ENCODE measurements at regions not wholly inside any gene's neighbourhood (a gene's known extent, or its start where the extent isn't known, plus 50 kb on each side); places are given as distances from the start of the nearest gene placed in this dataset.

GRCh38 chr12:114302606-114303315 lies 103.2 kb downstream of the TBX5 start:
- H3K9me3 ChIP-seq (ENCODE audit: low read length), result no peaks in the 10 kb centered on the region
- BruUV-seq (replicated peaks), result no TSS peak
- no peaks in the 10 kb centered on the region for H3K79me2 ChIP-seq (ENCODE audit: insufficient read depth, low read depth, low read length)
- TF ChIP-seq EZH2phosphoT487 (IDR thresholded peaks at IDR 0.05; ENCODE audit: borderline replicate concordance, low read depth, low read length) (no peak), CTCF (conservative IDR thresholded peaks at IDR 0.05; ENCODE audit: low read length) (no peak)
- H3K9me2 ChIP-seq (ENCODE audit: insufficient read depth, low read length), result no peaks in the 10 kb centered on the region
- no peak overlapping the region for H3K27ac ChIP-seq (ENCODE audit: low read depth, low read length, poor library complexity, severe bottlenecking)
- no peaks in the 10 kb centered on the region for H3K36me3 ChIP-seq (ENCODE audit: insufficient read depth, low read length)
- H3K4me1 ChIP-seq (ENCODE audit: insufficient read depth, low read length, poor library complexity, severe bottlenecking), result no peaks in the 10 kb centered on the region
- intact Hi-C loops (cut with micrococcal nuclease; ENCODE audit: unreplicated experiment), result no loop called here
- no peak overlapping the region for H3K4me3 ChIP-seq (ENCODE audit: low read depth, low read length, poor library complexity, severe bottlenecking)
- no peak overlapping the region for H3K4me2 ChIP-seq (ENCODE audit: low read length)
- no peak overlapping the region for H2AFZ ChIP-seq (ENCODE audit: low read length)
- POLR2A ChIA-PET, result no interaction called here
- CTCF ChIA-PET (ENCODE audit: unreplicated experiment), result no interaction called here
- DNase-seq (ENCODE audit: low spot score), result no peak
- no peaks in the 10 kb centered on the region for H4K20me1 ChIP-seq (ENCODE audit: insufficient read depth, low read length)

- intact Hi-C loops (cut with micrococcal nuclease; ENCODE audit: unreplicated experiment), result no loop called here
- H3K9me2 ChIP-seq (ENCODE audit: insufficient read depth, low read length), result no peaks in the 10 kb centered on the region
- no peak overlapping the region for H3K27ac ChIP-seq (ENCODE audit: low read depth, low read length, poor library complexity, severe bottlenecking)
- ChIA-PET CTCF (ENCODE audit: unreplicated experiment) (no interaction called here), POLR2A (no interaction called here)
- no peaks in the 10 kb centered on the region for H3K4me1 ChIP-seq (ENCODE audit: insufficient read depth, low read length, poor library complexity, severe bottlenecking)
- H3K36me3 ChIP-seq (ENCODE audit: insufficient read depth, low read length), result no peaks in the 10 kb centered on the region
- no peak overlapping the region for H3K4me3 ChIP-seq (ENCODE audit: low read depth, low read length, poor library complexity, severe bottlenecking)
- TF ChIP-seq EZH2phosphoT487 (IDR thresholded peaks at IDR 0.05; ENCODE audit: borderline replicate concordance, low read depth, low read length), result no peak
- H3K9me3 ChIP-seq (ENCODE audit: low read length), result no peaks in the 10 kb centered on the region
- BruUV-seq (replicated peaks), result no TSS peak
- no peaks in the 10 kb centered on the region for H3K79me2 ChIP-seq (ENCODE audit: insufficient read depth, low read depth, low read length)
- no peaks in the 10 kb centered on the region for H4K20me1 ChIP-seq (ENCODE audit: insufficient read depth, low read length)
- H3K4me2 ChIP-seq (ENCODE audit: low read length), result no peak overlapping the region
- no peak for DNase-seq (ENCODE audit: low spot score)
- H2AFZ ChIP-seq (ENCODE audit: low read length), result no peak overlapping the region
Measured at GRCh38 chr12:114302117-114302516, 103.8 kb downstream of the TBX5 start.

- Histone ChIP-seq H3K9me2 (ENCODE audit: insufficient read depth, low read length) (no peaks in the 10 kb centered on the region), H3K4me1 (ENCODE audit: insufficient read depth, low read length, poor library complexity, severe bottlenecking) (no peaks in the 10 kb centered on the region), H3K36me3 (ENCODE audit: insufficient read depth, low read length) (no peaks in the 10 kb centered on the region), H3K4me2 (ENCODE audit: low read length) (no peak overlapping the region), H3K27ac (ENCODE audit: low read depth, low read length, poor library complexity, severe bottlenecking) (no peak overlapping the region), H2AFZ (ENCODE audit: low read length) (no peak overlapping the region), H4K20me1 (ENCODE audit: insufficient read depth, low read length) (no peaks in the 10 kb centered on the region), H3K4me3 (ENCODE audit: low read depth, low read length, poor library complexity, severe bottlenecking) (no peak overlapping the region), H3K9me3 (ENCODE audit: low read length) (no peaks in the 10 kb centered on the region), H3K79me2 (ENCODE audit: insufficient read depth, low read depth, low read length) (no peaks in the 10 kb centered on the region)
- DNase-seq (ENCODE audit: low spot score), result no peak
- CTCF ChIA-PET (ENCODE audit: unreplicated experiment), result no interaction called here
- POLR2A ChIA-PET, result no interaction called here
- intact Hi-C loops (cut with micrococcal nuclease; ENCODE audit: unreplicated experiment), result no loop called here
- BruUV-seq (replicated peaks), result no TSS peak
- TF ChIP-seq CTCF (conservative IDR thresholded peaks at IDR 0.05; ENCODE audit: low read length), result no peak
- TF ChIP-seq EZH2phosphoT487 (IDR thresholded peaks at IDR 0.05; ENCODE audit: borderline replicate concordance, low read depth, low read length), result no peak
Measured at GRCh38 chr12:114294303-114294685, 111.7 kb downstream of the TBX5 start.

All from OCI-LY7 (cell line).